Thyroid gland (tissue), 4 donors: ENCODE measurements at regions not wholly inside any gene's neighbourhood (a gene's known extent, or its start where the extent isn't known, plus 50 kb on each side); places are given as distances from the start of the nearest gene placed in this dataset.

Experiments
- DNase-seq, 2 donors: peaks; one replicate each; pipeline ENCODE4 v3.0.0-alpha.2; 2019
- H3K27ac ChIP-seq, 3 donors: fragments of 200-600 bp; sonication (generic); 1 replicate in 2 of 3; 2 replicates in 1 of 3; pipeline ENCODE4 v1.5.1; 2016 to 2019; ENCODE audit warnings: mild to moderate bottlenecking in 1 of 3, moderate library complexity in 1 of 3
- H3K27me3 ChIP-seq: fragments of 200-600 bp; sonication (generic); one replicate; pipeline ENCODE4 v1.5.1; 2019
- H3K36me3 ChIP-seq, 2 donors: fragments of 200-600 bp; sonication (generic); one replicate each; pipeline ENCODE4 v1.5.1; 2016 to 2019
- H3K4me1 ChIP-seq, 2 donors: fragments of 200-600 bp; sonication (generic); one replicate each; pipeline ENCODE4 v1.5.1; 2017 to 2019
- H3K4me3 ChIP-seq, 3 donors: fragments of 200-600 bp; sonication (generic); replicated peaks in 1 of 3; 1 replicate in 2 of 3; 2 replicates in 1 of 3; pipeline ENCODE4 v1.5.1; 2016; ENCODE audit warnings: mild to moderate bottlenecking in 1 of 3
- H3K9me3 ChIP-seq: fragments of 200-600 bp; sonication (generic); one replicate; pipeline ENCODE4 v1.5.1; 2017
- CTCF ChIP-seq, 6 experiments: fragments of 200-600 bp in 3 of 6; fragments of 450-650 bp in 3 of 6; sonication (generic) in 3 of 6; IDR thresholded peaks; one replicate each; pipeline ENCODE4 v1.5.1; 2016 to 2019; ENCODE audit warnings: antibody characterized with exemption in 6 of 6, mild to moderate bottlenecking in 2 of 6, inconsistent platforms in 1 of 6, moderate library complexity in 1 of 6
- POLR2A ChIP-seq, 2 donors: fragments of 450-650 bp; IDR thresholded peaks; one replicate each; pipeline ENCODE4 v1.6.1; 2017; ENCODE audit warnings: antibody characterized with exemption in 2 of 2, mild to moderate bottlenecking in 2 of 2, moderate library complexity in 1 of 2
- WGBS, 2 donors: methylation state at CpG; one replicate each; pipeline ENCODE4 v1.1.5; 2017; 5-methylcytosine and 5-hydroxymethylcytosine counted together
- intact Hi-C: fragments of 100-400 bp; cut with DNase I; formaldehyde crosslinking; loops from one replicate; pipeline ENCODE4 v1.15.1; 2023

DNA sequence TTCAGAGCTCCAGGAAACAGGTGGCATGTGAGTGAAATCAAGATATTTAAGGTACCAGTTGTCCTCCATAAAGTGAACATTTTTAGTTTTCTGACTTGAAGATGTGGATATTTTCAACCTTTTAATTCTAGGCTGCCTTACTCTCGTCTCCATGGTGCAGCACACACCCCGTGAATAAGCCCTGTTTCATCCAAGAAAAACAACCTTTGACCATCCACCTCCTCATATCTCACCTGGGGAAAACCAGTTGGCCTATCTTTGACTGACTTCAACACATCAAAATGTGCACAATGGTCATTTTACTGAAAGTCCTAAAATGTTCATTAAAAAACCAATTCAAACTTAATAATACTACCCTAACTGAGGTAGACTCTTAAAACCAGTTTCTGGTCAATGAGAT, 73.8 kb upstream of the CD2AP start:
- Histone ChIP-seq H3K27me3 (no peaks in the 10 kb centered on the region), H3K4me3 (no peak overlapping the region), H3K4me1 (peaks cover 0 to 26% of the 10 kb centered on the region in 2 donors), H3K36me3 (no peaks in the 10 kb centered on the region), H3K27ac (no peak overlapping the region), H3K9me3 (no peaks in the 10 kb centered on the region)
- TF ChIP-seq CTCF (IDR thresholded peaks at IDR 0.05) (no peak), POLR2A (IDR thresholded peaks at IDR 0.05) (no peak)
- 79 to 93% methylated on average over 2 of the region's 2 CpGs for WGBS, 2 donors
- intact Hi-C loops, result no loop called here
- no peak for DNase-seq

DNA sequence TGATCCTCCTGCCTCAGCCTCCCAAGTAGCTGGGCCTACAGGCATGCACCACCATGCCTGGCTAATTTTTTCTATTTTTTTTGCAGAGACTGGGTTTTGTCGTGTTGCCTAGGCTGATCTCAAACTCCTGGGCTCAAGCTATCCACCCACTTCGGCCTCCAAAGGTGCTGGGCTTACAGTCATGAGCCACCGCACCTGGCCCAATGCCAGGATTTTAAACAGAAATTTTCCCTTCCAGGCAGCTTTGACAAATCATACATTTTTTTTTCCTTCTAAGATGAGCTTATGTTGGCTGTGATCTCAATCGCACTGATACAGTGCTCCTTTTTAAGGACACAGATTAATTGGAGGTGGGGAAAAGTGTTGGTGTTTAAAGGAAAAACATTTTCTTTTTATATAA, 73.2 kb upstream of the CD2AP start:
- Histone ChIP-seq H3K27me3 (no peaks in the 10 kb centered on the region), H3K4me1 (peaks cover 0 to 26% of the 10 kb centered on the region in 2 donors), H3K4me3 (no peak overlapping the region), H3K36me3 (no peaks in the 10 kb centered on the region), H3K9me3 (no peaks in the 10 kb centered on the region), H3K27ac (no peak overlapping the region)
- intact Hi-C loops, result no loop called here
- no peak for TF ChIP-seq CTCF (IDR thresholded peaks at IDR 0.05)
- no peak for TF ChIP-seq POLR2A (IDR thresholded peaks at IDR 0.05)
- DNase-seq, result peak in 1 of 2 donors; percentile 9
- WGBS, 2 donors, result 63 to 65% methylated on average over 4 of the region's 4 CpGs

DNA sequence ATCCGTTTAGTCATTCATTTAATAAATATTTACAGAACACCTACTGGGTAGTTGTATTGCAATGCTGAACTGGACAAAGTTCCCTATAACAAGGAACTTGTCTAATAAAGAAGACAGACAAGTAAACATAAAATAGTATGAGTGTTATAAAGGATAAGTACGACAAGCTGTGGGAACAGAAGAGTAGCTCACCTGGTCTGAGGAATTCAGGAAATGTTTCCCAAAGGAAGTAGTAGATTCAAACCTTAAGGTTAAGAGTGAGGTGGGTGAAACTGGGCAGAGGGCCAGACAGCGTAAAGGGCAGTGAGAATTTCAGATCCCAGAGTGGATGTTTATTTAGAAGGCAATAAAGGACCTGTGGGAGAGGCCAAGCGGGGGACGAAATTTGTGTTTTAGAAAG, 72.3 kb upstream of the CD2AP start:
- no peaks in the 10 kb centered on the region for H3K9me3 ChIP-seq
- H3K4me3 ChIP-seq, result no peak overlapping the region
- no peaks in the 10 kb centered on the region for H3K36me3 ChIP-seq
- no peaks in the 10 kb centered on the region for H3K27me3 ChIP-seq
- WGBS, 2 donors, result 36 to 49% methylated on average over 5 of the region's 5 CpGs
- no peak overlapping the region for H3K27ac ChIP-seq
- no peak for TF ChIP-seq POLR2A (IDR thresholded peaks at IDR 0.05)
- TF ChIP-seq CTCF (IDR thresholded peaks at IDR 0.05), result no peak
- peaks cover 0 to 26% of the 10 kb centered on the region in 2 donors for H3K4me1 ChIP-seq
- intact Hi-C loops, result no loop called here
- peak; percentile 56 to 57 for DNase-seq

DNA sequence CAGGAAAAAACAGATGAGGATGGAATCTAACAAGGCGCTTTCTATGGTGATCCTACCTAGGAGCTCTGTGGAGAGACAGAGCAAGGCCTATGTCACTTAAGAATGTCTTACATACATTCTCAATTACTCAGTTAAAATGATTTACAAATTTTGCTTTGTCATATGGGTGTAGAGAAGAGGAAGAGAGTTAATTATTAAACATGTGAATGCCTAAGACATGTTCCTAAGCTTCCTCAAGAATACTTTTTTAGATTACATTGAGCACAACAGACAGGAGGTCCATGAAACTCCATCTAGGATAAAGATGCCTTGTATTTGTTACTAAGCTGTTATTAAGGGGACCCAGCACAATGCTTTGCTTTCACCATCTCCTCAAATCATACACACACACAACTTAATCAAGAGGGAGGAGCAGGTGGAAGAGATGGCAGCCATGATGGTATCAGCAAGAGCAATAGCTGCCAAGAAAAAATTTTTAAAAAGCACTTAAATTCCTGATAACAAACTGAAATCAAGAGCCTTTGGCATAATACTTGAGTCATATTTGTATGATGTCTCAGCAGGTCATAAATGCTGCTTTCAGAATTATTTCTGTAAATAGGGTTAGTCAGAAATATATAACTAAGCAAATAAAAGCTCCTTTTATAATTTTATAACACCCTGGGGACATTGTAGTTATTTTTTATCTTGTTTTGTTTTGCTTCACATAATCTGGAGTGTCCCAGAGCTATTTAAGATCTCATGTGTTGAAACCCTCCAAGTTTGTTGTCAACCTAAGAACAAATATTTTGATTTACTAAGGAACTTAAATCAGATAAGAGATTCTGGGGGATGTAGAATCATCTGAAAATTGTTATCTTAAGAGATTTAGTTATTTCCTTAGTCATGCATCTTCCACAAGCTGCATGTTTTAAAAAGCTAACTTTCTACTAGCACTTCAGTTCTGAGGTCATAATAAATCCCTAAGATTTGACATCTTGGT, 70.0 kb upstream of the CD2AP start:
- 89 to 96% methylated on average over 1 of the region's 1 CpG for WGBS, 2 donors
- TF ChIP-seq CTCF (IDR thresholded peaks at IDR 0.05) (no peak), POLR2A (IDR thresholded peaks at IDR 0.05) (no peak)
- intact Hi-C loops, result no loop called here
- H3K27me3 ChIP-seq, result no peaks in the 10 kb centered on the region
- H3K27ac ChIP-seq, result no peak overlapping the region
- no peaks in the 10 kb centered on the region for H3K36me3 ChIP-seq
- peaks cover 0 to 11% of the 10 kb centered on the region in 2 donors for H3K4me1 ChIP-seq
- H3K4me3 ChIP-seq, result no peak overlapping the region
- H3K9me3 ChIP-seq, result no peaks in the 10 kb centered on the region
- DNase-seq, result no peak

DNA sequence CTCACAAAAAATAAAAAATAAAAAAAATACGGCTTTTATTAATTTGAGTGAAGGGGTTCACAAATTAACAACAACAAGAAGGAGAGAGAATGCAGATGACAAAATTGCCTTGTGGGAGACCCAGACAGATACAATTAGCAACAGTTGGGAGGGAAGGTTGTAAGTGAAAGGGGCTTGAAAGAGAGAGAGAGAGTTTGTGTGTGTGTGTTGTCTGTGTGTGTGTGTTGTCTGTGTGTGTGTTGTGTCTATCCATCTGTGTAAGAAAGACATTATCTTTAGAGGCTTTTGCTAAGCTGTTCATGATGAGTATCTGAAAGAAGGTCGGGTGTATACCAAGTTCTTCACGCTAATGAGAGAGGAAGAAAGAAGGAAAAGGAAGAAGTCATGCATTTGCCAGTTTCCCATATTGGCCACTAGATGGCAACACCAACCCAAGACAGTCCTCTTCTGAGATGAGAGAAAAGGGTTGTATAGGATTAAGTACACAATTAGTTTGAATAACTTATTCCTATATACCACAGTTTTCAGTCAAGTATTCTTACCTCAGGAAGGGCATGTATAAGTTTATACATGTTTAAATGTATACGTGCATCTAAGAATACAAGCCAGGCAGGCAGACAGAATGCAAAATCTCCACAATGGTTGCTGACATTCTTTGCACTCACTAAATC, 63.7 kb upstream of the CD2AP start:
- peak; percentile 7 to 33 for DNase-seq
- 14 to 18% methylated on average over 4 of the region's 4 CpGs for WGBS, 2 donors
- intact Hi-C loops, result no loop called here

More for the DNA sequence above, 63.7 kb upstream of the CD2AP start:
- Histone ChIP-seq H3K27me3 (no peaks in the 10 kb centered on the region), H3K9me3 (no peaks in the 10 kb centered on the region), H3K36me3 (no peaks in the 10 kb centered on the region), H3K4me1 (peaks cover 0 to 7% of the 10 kb centered on the region in 2 donors), H3K27ac (no peak overlapping the region), H3K4me3 (peak overlapping the region in 1 of 3 donors; percentile 19)
- TF ChIP-seq CTCF (IDR thresholded peaks at IDR 0.05), result peak; percentile 72 to 87 (median 85)
- TF ChIP-seq POLR2A (IDR thresholded peaks at IDR 0.05), result no peak
